ENCODE measurements at regions not wholly inside any gene's neighbourhood (a gene's known extent, or its start where the extent isn't known, plus 50 kb on each side); places are given as distances from the start of the nearest gene placed in this dataset.

- no peak for DNase-seq
Measured at GRCh38 chr1:117678246-117678977, 72.6 kb downstream of the TENT5C start.

GRCh38 chr1:117679299-117679698, 73.5 kb downstream of the TENT5C start:
- DNase-seq: no peak

- no peak for DNase-seq
Measured at GRCh38 chr1:117679868-117680267, 74.0 kb downstream of the TENT5C start.

DNA sequence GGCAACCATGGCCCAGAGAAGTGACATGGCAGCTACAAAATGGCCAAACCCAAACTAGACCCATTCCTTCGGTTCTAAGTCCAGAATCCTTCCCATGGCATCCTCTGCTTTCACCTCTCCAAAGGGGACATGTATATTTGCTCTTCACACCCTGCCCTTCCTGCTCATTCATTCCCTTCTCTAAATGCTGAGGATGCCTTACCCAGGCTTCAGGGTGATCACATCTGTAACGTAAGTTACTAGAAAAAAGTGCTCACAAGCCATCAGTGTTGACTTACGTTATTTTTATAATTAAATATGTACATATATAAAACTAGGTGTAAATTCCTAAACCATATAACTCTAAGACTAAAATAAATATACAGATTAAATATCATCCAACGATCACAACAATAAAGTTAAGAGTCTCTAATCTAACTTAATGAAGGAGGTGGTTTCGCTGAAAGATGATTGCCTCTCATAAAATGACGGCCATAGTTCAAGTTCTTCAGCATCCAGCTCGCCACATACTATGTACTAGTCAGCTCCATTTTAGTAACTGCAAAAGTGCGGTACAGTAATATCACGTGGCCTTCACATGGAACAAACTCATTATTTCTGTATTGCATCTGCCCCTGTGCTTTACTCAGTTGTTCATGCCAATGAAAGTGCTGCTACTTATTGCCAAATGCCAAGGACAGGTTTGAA, 74.6 kb downstream of the TENT5C start:
- DNase-seq: no peak

GRCh38 chr1:117681093-117681900, 75.4 kb downstream of the TENT5C start:
- no peak for DNase-seq

- DNase-seq: no peak
Measured at GRCh38 chr1:117681901-117682250, 76.0 kb downstream of the TENT5C start.

- no peak for DNase-seq
Measured at GRCh38 chr1:117682372-117682771, 76.5 kb downstream of the TENT5C start.

DNA sequence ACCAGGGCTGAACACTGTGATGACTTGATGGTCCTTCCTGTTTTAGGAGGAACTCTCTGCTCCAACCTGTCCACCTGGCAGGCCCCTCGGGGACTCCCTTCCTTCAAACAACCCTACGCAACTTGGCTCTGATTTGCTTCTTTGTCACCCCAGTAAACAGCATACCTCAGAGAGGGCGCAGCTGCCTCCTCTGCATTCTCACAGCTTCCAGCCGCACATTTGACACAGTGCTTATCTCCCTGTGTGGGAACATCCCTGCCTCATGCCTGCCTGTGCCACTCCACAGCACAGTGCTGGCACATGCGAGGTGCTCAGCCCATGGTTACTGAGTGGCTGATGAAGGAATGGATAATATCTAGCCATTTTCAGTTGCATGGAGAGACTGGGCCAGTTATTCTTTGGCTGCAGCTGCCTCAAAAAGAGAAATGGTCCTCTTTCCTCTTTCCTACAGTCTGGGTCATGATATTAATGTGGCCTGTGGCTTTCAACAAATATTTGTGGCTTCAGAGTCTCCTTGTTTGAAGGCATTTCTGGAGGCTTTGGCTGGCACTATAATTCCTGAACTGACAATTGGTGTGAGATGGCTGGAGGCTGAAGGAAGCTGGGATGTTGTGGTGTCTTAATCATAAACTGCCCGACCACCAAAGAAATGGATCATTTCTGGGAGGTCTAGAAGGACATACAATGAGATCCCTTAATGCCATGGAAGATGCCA, 77.9 kb downstream of the TENT5C start:
- no peak for DNase-seq

DNA sequence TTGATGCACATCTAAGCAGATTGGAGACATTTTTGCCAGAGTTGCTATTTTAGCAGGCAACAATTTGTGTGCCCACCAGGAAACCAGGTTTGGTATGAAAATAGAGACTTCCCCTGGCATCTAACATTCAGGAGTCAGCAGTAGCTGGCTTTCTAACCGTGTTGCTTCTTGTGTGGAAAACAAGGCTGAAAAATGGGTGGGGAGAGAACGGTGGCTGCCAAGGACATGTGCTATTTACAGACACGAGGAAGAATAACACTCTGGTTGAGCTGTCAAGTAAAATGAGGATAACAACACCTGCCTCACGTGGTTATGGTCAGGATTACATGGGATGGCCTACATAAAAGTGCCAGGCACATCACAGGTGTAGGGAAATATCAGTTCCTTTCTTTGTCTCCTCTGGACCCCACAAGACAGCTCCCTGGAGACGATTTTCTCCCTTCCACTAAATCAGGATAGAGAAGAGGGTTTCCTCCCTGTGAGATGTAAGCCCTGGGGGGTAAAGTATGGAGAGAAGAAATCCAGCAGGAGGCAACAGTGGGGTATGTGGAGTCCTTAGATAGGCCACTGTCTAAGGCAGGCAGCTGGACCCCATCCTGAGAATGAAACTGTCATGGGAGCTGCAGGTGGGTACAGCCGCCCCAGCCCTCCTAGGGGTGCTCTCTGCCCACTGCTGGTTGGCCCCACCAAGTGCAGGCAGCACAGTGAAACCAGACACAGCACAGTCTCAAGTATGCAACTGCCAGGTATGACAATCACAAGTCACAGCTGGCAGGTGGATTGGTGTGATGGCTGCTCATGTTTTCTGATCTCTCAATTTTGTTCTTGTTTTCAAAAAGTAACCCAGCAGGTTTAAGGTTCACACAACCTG, 80.3 kb downstream of the TENT5C start:
- DNase-seq: no peak

- no peak for DNase-seq
Measured at GRCh38 chr1:117686907-117687306, 81.1 kb downstream of the TENT5C start.

- DNase-seq: no peak
Measured at GRCh38 chr1:117689997-117690625, 84.3 kb downstream of the TENT5C start.

GRCh38 chr1:117691942-117692341, 86.1 kb downstream of the TENT5C start:
- DNase-seq: no peak

GRCh38 chr1:117694543-117694942, 88.7 kb downstream of the TENT5C start:
- no peak for DNase-seq

GRCh38 chr1:117695796-117696490, 90.1 kb downstream of the TENT5C start:
- DNase-seq: no peak

GRCh38 chr1:117696561-117696960, 90.7 kb downstream of the TENT5C start:
- no peak for DNase-seq

GRCh38 chr1:117697220-117697781, 91.5 kb downstream of the TENT5C start:
- DNase-seq: no peak

DNA sequence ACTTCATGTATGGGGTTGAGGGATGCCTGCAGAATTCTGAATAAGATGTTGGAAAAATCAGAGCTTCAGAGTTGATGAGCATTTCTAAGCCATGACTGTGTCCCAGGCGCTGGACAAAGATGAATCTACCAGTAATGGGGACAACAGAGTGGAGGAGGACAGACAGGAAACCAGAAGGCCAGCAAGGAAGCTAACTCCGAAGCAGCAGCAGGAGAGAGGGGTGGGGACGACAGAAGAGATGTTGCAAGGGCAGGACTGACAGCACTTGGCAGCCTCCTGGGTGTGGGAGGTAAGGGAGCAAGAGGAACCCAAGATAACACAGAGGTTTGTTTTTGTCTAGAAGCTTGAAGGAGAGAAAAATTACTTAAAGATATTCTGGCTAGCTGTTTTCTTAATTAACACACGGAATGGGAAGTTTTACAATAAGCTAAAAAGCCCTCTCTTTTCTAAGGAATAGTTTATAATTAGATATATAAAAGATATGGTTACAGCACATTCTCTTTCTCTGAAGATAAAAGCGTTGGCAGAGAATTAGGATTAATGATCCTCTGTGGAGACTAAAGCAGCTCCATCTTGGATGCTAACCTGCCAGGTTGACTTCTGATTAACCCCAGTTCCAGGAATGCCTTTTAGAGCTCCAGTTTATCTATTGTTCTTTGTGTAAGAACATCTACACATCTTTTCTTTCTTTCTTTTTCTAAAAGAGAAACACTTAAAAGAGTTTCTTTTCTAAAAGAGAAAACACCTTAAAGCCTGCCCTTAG, 92.7 kb downstream of the TENT5C start:
- DNase-seq: no peak

GRCh38 chr1:117699953-117700352, 94.1 kb downstream of the TENT5C start:
- no peak for DNase-seq

DNA sequence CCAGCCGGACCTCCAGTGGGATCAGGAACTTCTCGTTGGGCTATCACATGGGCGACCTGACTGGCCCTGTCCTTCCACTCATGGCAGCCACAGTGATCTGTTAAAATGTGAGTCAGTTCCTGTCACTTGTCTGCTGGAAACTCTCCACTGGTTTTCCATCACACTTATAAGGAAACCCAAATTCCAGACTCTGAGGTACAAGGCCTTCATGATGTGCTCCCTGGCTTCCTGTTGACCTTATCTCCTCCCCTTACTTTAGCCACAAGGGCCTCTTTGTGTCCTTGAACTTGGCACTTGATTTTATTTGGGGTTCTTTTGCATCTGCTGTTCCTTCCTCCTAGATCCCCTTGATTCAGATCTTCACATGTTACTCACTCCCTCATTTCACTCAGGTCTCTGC, 96.8 kb downstream of the TENT5C start:
- DNase-seq: no peak

DNA sequence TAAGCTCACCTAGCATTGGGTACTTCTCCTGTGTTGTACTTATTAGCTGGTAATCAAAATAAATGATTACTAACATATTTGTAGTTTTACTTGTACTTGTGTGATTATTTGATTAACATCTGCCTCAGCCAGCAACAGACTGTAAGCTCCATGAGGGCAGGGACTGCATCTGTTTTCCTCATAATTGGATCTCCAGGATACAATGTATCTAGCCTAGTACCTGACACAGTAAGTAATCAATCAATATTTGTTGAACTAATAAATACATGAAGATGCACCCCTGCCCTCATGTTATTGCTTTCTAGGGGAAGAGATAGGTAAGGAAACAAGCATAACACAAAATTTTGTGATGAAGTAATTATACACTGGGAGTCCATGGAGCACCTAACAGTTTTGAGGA, 101.5 kb downstream of the TENT5C start:
- DNase-seq: no peak
